GM12878 (cell line): ENCODE measurements at regions not wholly inside any gene's neighbourhood (a gene's known extent, or its start where the extent isn't known, plus 50 kb on each side); places are given as distances from the start of the nearest gene placed in this dataset.

Source experiments
- ATAC-seq: fragments of 200-7000 bp; cut with Tn5 transposase; 3 replicates; pipeline ENCODE4 v1.9.1; 2020; ENCODE audit warnings: mild to moderate bottlenecking, moderate library complexity
- BruUV-seq: library from RNA; stranded (reverse); fragments of 400-500 nt; replicated peaks from 2 replicates; lab custom pipeline; 2021; lab: Mats Ljungman, UMichigan
- CTCF ChIA-PET: fragments of 300-600 bp; sonication (Branson Sonifier 250); formaldehyde crosslinking; extraction: SDS; loops from one replicate; lab custom pipeline; 2021; ENCODE audit warnings: inconsistent platforms; lab: Yijun Ruan, JAX
- POLR2A ChIA-PET: fragments of 350-600 bp; formaldehyde crosslinking; extraction: SDS; loops from one replicate; lab custom pipeline; 2021; ENCODE audit warnings: inconsistent platforms; lab: Charles Lee
- RAD21 ChIA-PET: fragments of 300-600 bp; sonication (Branson Sonifier 250); formaldehyde crosslinking; loops from one replicate; lab custom pipeline; 2023; ENCODE audit warnings: antibody characterized with exemption; ENCODE audit not compliant: unreplicated experiment; lab: Charles Lee
- SMC1A ChIA-PET: fragments of 300-600 bp; sonication (Branson Sonifier 250); formaldehyde crosslinking; loops from one replicate; lab custom pipeline; 2023; ENCODE audit not compliant: unreplicated experiment, uncharacterized antibody; lab: Charles Lee
- DNase-seq: peaks from one replicate; pipeline ENCODE4 v3.0.0-alpha.2; 2011; ENCODE audit warnings: low read depth, low spot score
- FAIRE-seq: peaks from 3 replicates; lab custom pipeline; 2011; peaks lifted over from hg19 to GRCh38; lab: Jason Lieb, UNC
- H2AFZ ChIP-seq: 2 replicates; pipeline ENCODE4 v1.6.0; 2011; ENCODE audit warnings: low read depth, low read length, control low read depth; ENCODE audit not compliant: control insufficient read depth
- H3K27ac ChIP-seq: 2 replicates; pipeline ENCODE4 v1.5.1; 2011; ENCODE audit warnings: control low read depth; ENCODE audit not compliant: control insufficient read depth, insufficient read depth
- H3K27me3 ChIP-seq, 2 experiments: replicated peaks in 1 of 2; 2 replicates each; pipeline versions ENCODE4 v1.6.0 to v1.6.1; 2011; ENCODE audit warnings: low read length in 1 of 2; ENCODE audit not compliant: control insufficient read depth in 2 of 2, insufficient read depth in 2 of 2
- H3K36me3 ChIP-seq, 2 experiments: 2 replicates each; pipeline ENCODE4 v1.5.1; 2011; ENCODE audit warnings: low read length in 1 of 2; ENCODE audit not compliant: control insufficient read depth in 2 of 2, insufficient read depth in 2 of 2
- H3K4me1 ChIP-seq: 2 replicates; pipeline ENCODE4 v1.6.1; 2011; ENCODE audit warnings: mild to moderate bottlenecking, low read length, moderate library complexity, mixed read lengths; ENCODE audit not compliant: control insufficient read depth, insufficient read depth
- H3K4me2 ChIP-seq: 2 replicates; pipeline ENCODE4 v1.6.0; 2011; ENCODE audit warnings: control low read depth; ENCODE audit not compliant: control insufficient read depth, insufficient read depth
- H3K4me3 ChIP-seq: fragments of 200-600 bp; sonication (generic); 2 replicates; pipeline ENCODE4 v1.5.1; 2016
- H3K79me2 ChIP-seq: 2 replicates; pipeline ENCODE4 v1.6.0; 2011; ENCODE audit warnings: low read length; ENCODE audit not compliant: control insufficient read depth, insufficient read depth
- H3K9ac ChIP-seq: 2 replicates; pipeline ENCODE4 v1.8.0; 2011; ENCODE audit warnings: low read length, control low read depth, mixed read lengths; ENCODE audit not compliant: control insufficient read depth, insufficient read depth
- H3K9me3 ChIP-seq: replicated peaks from 3 replicates; pipeline ENCODE4 v1.5.1; 2011; ENCODE audit warnings: mild to moderate bottlenecking, low read length; ENCODE audit not compliant: control insufficient read depth, insufficient read depth
- H4K20me1 ChIP-seq: 2 replicates; pipeline ENCODE4 v1.6.0; 2011; ENCODE audit not compliant: control insufficient read depth, insufficient read depth
- ATF7 ChIP-seq: fragments of 450-650 bp; IDR thresholded peaks from 2 replicates; pipeline ENCODE4 v1.6.1; 2016; ENCODE audit warnings: low read depth, mild to moderate bottlenecking
- BCL3 ChIP-seq: IDR thresholded peaks from 2 replicates; pipeline ENCODE4 v1.6.1; 2011; ENCODE audit warnings: borderline replicate concordance, low read depth, mild to moderate bottlenecking, moderate library complexity, low read length; ENCODE audit not compliant: insufficient read depth, poor library complexity, severe bottlenecking
- BMI1 ChIP-seq: fragments of 450-650 bp; IDR thresholded peaks from 2 replicates; pipeline ENCODE4 v1.6.1; 2016; ENCODE audit warnings: mild to moderate bottlenecking, moderate library complexity, borderline replicate concordance
- E2F8 ChIP-seq: fragments of 450-650 bp; IDR thresholded peaks from 2 replicates; pipeline ENCODE4 v1.6.1; 2018; ENCODE audit warnings: mild to moderate bottlenecking, low read depth, moderate library complexity; ENCODE audit not compliant: partially characterized antibody
- EZH2 ChIP-seq: IDR thresholded peaks from 2 replicates; pipeline ENCODE4 v1.6.1; 2012; ENCODE audit warnings: low read depth, mild to moderate bottlenecking, control low read depth, inconsistent platforms, low read length, borderline replicate concordance; ENCODE audit not compliant: control insufficient read depth
- IRF4 ChIP-seq: IDR thresholded peaks from 2 replicates; pipeline ENCODE4 v1.6.1; 2011; ENCODE audit warnings: low read depth, low read length
- KAT2A ChIP-seq: conservative IDR thresholded peaks from 2 replicates; pipeline ENCODE4 v1.6.1; 2011; ENCODE audit warnings: low read depth, low read length; ENCODE audit not compliant: control insufficient read depth
- WGBS: methylation state at CpG from one replicate; pipeline ENCODE4 v1.1.6; 2016; ENCODE audit warnings: low lambda C conversion rate; ENCODE audit not compliant: insufficient replicate concordance, insufficient coverage; ENCODE audit errors: missing lambda C conversion rate; 5-methylcytosine and 5-hydroxymethylcytosine counted together
- in situ Hi-C: fragments of 300-500 bp; cut with MboI; formaldehyde crosslinking; loops from 9 replicates; pipeline ENCODE4 v1.14.3; 2018; ENCODE audit warnings: mixed read lengths
- intact Hi-C: fragments of 100-400 bp; cut with micrococcal nuclease; formaldehyde crosslinking; loops from one replicate; pipeline ENCODE4 v1.14.2; 2022; ENCODE audit not compliant: unreplicated experiment
- TF ChIP-seq, protein P1 (sequence below): fragments of 450-650 bp; IDR thresholded peaks from 2 replicates; pipeline ENCODE4 v1.6.1; 2017; ENCODE audit warnings: mild to moderate bottlenecking
- TF ChIP-seq, protein P2 (sequence below): fragments of 450-650 bp; IDR thresholded peaks from 2 replicates; pipeline ENCODE4 v1.6.1; 2017; ENCODE audit warnings: antibody characterized with exemption, mild to moderate bottlenecking, moderate library complexity

DNA sequence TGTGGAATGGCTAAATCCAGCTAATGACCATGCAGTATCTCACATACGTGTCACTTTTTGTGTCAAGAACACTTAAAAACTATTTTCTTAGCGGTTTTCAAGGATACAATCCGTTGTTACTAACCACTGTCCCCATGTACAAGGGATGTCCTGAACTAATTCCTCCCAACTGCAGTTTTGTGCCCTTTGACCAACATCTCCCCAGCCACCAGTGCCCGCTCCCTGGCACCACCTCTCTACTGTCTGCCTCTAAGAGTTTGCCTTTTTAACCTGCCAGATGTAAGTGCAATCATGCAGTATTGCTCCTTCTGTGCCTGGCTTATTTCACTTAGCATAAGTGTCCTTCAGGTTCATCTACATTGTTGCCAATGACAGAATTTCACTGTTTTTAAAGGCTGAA lies 315.7 kb downstream of the TMEM121 start (continued):
- TF ChIP-seq EZH2 (no peak), E2F8 (no peak), BMI1 (no peak)

GRCh38 chr14:105843444-105844046 lies 317.2 kb downstream of the TMEM121 start:
- ATAC-seq (no peak), DNase-seq (no peak), FAIRE-seq (no peak)
- BruUV-seq = no TSS peak
- H3K9ac ChIP-seq = no peak overlapping the region
- no peaks in the 10 kb centered on the region for H3K9me3 ChIP-seq
- CTCF ChIA-PET = no interaction called here
- H3K36me3 ChIP-seq = peaks cover 0 to 31% of the 10 kb centered on the region in 2 experiments; a peak in 2 of 4 replicates
- H3K79me2 ChIP-seq = no peaks in the 10 kb centered on the region
- no peaks in the 10 kb centered on the region for H4K20me1 ChIP-seq
- WGBS = no CpG with 5 or more reads among the region's 13 CpGs
- no peaks in the 10 kb centered on the region for H3K27me3 ChIP-seq
- POLR2A ChIA-PET = interaction anchor here (0.5 kb wide), 1 partner anchor 474 kb away, joined by 3 read pairs; no protein-coding TSS in a partner anchor
- in situ Hi-C loops = no loop called here
- H2AFZ ChIP-seq = no peak overlapping the region
- H3K4me1 ChIP-seq = no peaks in the 10 kb centered on the region
- H3K4me2 ChIP-seq = no peak overlapping the region
- RAD21 ChIA-PET = interaction anchor here (1.8 kb wide), 1 partner anchor 133 kb away, joined by 3 read pairs; no protein-coding TSS in a partner anchor
- no peak overlapping the region for H3K4me3 ChIP-seq
- SMC1A ChIA-PET = interaction anchor here (0.9 kb wide), 1 partner anchor 16 kb away, joined by 3 read pairs; no protein-coding TSS in a partner anchor
- no peak overlapping the region for H3K27ac ChIP-seq
- intact Hi-C loops = no loop called here
- TF ChIP-seq, protein P1, sequence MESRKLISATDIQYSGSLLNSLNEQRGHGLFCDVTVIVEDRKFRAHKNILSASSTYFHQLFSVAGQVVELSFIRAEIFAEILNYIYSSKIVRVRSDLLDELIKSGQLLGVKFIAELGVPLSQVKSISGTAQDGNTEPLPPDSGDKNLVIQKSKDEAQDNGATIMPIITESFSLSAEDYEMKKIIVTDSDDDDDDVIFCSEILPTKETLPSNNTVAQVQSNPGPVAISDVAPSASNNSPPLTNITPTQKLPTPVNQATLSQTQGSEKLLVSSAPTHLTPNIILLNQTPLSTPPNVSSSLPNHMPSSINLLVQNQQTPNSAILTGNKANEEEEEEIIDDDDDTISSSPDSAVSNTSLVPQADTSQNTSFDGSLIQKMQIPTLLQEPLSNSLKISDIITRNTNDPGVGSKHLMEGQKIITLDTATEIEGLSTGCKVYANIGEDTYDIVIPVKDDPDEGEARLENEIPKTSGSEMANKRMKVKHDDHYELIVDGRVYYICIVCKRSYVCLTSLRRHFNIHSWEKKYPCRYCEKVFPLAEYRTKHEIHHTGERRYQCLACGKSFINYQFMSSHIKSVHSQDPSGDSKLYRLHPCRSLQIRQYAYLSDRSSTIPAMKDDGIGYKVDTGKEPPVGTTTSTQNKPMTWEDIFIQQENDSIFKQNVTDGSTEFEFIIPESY = no peak
- TF ChIP-seq BCL3 (no peak), IRF4 (no peak), ATF7 (no peak), KAT2A (no peak)
- TF ChIP-seq, protein P2, sequence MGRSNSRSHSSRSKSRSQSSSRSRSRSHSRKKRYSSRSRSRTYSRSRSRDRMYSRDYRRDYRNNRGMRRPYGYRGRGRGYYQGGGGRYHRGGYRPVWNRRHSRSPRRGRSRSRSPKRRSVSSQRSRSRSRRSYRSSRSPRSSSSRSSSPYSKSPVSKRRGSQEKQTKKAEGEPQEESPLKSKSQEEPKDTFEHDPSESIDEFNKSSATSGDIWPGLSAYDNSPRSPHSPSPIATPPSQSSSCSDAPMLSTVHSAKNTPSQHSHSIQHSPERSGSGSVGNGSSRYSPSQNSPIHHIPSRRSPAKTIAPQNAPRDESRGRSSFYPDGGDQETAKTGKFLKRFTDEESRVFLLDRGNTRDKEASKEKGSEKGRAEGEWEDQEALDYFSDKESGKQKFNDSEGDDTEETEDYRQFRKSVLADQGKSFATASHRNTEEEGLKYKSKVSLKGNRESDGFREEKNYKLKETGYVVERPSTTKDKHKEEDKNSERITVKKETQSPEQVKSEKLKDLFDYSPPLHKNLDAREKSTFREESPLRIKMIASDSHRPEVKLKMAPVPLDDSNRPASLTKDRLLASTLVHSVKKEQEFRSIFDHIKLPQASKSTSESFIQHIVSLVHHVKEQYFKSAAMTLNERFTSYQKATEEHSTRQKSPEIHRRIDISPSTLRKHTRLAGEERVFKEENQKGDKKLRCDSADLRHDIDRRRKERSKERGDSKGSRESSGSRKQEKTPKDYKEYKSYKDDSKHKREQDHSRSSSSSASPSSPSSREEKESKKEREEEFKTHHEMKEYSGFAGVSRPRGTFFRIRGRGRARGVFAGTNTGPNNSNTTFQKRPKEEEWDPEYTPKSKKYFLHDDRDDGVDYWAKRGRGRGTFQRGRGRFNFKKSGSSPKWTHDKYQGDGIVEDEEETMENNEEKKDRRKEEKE = no peak
